ENCODE measurements at regions not wholly inside any gene's neighbourhood (a gene's known extent, or its start where the extent isn't known, plus 50 kb on each side); places are given as distances from the start of the nearest gene placed in this dataset.

DNA sequence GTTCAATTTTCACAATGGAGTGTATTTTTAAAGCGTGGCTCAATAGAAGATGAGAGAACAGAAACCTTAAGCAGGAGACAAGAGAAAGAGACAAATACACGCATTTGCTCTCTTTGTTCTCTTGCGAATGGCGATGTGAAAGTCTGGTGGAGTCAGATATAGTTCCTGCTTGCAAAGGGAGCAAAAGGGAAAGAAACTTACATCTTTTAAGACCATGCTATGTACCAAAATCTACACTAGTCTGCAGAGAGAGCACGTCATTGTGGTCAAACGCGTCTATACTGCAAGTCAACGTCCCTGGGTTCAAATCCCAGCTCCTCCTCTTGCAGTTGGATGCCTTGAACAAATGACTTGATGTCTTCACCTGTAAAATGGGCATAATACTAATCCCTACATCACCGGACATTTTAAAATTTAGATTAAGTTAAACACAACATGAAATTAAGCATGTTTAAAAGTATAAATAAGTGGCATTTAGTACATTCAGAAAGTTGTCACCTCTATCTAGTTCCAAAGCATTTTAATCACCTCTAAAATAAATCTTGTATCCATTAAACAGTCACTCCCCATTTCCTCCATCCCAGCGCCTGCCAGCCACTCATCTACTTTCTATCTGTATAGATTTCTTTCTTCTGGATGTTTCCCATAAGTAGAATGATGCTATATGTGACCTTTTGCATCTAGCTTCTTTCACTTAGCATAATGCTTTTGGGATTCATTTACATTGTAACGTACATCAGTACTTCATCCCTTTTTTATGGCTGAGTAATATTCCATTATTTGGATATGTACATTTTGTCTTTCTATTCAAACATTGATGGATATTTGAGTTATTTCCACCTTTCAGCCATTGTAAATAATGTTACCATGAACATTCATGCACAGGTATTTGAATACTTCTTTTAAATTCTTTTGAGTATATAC is 406.9 kb downstream of the TMEM114 start:
- Histone ChIP-seq H3K9me3 (ENCODE audit: control insufficient read depth, low read length) (no peaks in the 10 kb centered on the region), H3K9ac (ENCODE audit: extremely low read depth, low read length, poor library complexity, severe bottlenecking) (no peak overlapping the region), H3K4me3 (ENCODE audit: low read length) (no peak overlapping the region), H3K36me3 (ENCODE audit: control insufficient read depth, insufficient read depth, low read length) (no peaks in the 10 kb centered on the region), H3K4me1 (ENCODE audit: control insufficient read depth, insufficient read depth, low read length) (peaks cover 11% of the 10 kb centered on the region), H3K27ac (ENCODE audit: low read depth, low read length) (no peak overlapping the region), H3K27me3 (ENCODE audit: control insufficient read depth, insufficient read depth, low read length, poor library complexity, severe bottlenecking) (no peaks in the 10 kb centered on the region)
- DNase-seq = no peak
- no peaks in the 10 kb centered on the region for H3K9me3 Mint-ChIP-seq
- H3K4me3 Mint-ChIP-seq = no peak overlapping the region
- WGBS, 2 experiments (ENCODE audit: insufficient coverage in 1 of 2, insufficient read length in 1 of 2) = 94 to 95% methylated on average over 4 to 9 of the region's 11 CpGs
- peaks cover 20% of the 10 kb centered on the region for H3K4me1 Mint-ChIP-seq
- no peaks in the 10 kb centered on the region for H3K27me3 Mint-ChIP-seq (ENCODE audit: insufficient read depth)
- H3K36me3 Mint-ChIP-seq (ENCODE audit: low read depth) = no peaks in the 10 kb centered on the region
- TF ChIP-seq, protein P1, sequence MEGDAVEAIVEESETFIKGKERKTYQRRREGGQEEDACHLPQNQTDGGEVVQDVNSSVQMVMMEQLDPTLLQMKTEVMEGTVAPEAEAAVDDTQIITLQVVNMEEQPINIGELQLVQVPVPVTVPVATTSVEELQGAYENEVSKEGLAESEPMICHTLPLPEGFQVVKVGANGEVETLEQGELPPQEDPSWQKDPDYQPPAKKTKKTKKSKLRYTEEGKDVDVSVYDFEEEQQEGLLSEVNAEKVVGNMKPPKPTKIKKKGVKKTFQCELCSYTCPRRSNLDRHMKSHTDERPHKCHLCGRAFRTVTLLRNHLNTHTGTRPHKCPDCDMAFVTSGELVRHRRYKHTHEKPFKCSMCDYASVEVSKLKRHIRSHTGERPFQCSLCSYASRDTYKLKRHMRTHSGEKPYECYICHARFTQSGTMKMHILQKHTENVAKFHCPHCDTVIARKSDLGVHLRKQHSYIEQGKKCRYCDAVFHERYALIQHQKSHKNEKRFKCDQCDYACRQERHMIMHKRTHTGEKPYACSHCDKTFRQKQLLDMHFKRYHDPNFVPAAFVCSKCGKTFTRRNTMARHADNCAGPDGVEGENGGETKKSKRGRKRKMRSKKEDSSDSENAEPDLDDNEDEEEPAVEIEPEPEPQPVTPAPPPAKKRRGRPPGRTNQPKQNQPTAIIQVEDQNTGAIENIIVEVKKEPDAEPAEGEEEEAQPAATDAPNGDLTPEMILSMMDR (conservative IDR thresholded peaks at IDR 0.05) = no peak
- no peak overlapping the region for H3K27ac Mint-ChIP-seq

DNA sequence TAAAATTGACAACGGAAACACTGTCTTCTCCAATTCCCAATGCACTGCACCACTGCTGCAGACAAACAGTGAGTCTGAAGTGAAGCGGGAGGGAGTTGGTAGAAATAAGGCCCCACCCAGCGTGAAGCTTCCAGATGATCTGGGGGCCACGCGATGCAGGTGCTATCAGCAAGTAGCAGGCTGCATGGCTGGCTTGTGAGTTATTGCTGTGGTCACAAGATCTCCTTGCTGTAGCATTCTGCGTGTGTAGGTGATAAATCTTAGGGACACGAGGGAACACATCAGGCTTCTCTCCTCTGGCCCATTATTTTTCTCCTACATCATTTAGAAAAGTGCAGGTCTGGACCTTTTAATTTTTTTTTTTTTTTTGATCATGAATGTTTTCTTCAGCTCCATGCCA is 407.6 kb downstream of the TMEM114 start:
- Histone ChIP-seq H3K27ac (ENCODE audit: low read depth, low read length) (no peak overlapping the region), H3K4me1 (ENCODE audit: control insufficient read depth, insufficient read depth, low read length) (peaks cover 14% of the 10 kb centered on the region), H3K9ac (ENCODE audit: extremely low read depth, low read length, poor library complexity, severe bottlenecking) (no peak overlapping the region), H3K27me3 (ENCODE audit: control insufficient read depth, insufficient read depth, low read length, poor library complexity, severe bottlenecking) (no peaks in the 10 kb centered on the region), H3K4me3 (ENCODE audit: low read length) (no peak overlapping the region), H3K36me3 (ENCODE audit: control insufficient read depth, insufficient read depth, low read length) (no peaks in the 10 kb centered on the region), H3K9me3 (ENCODE audit: control insufficient read depth, low read length) (no peaks in the 10 kb centered on the region)
- no peak overlapping the region for H3K4me3 Mint-ChIP-seq
- H3K9me3 Mint-ChIP-seq = no peaks in the 10 kb centered on the region
- no peak overlapping the region for H3K27ac Mint-ChIP-seq
- TF ChIP-seq, protein P1 (conservative IDR thresholded peaks at IDR 0.05) = no peak
- no peak for DNase-seq
- WGBS, 2 experiments (ENCODE audit: insufficient coverage in 1 of 2, insufficient read length in 1 of 2) = 88% methylated on average over 7 of the region's 7 CpGs; no CpG with 5 or more reads in 1 of the 2 experiments
- peaks cover 24% of the 10 kb centered on the region for H3K4me1 Mint-ChIP-seq
- peaks cover 3% of the 10 kb centered on the region for H3K27me3 Mint-ChIP-seq (ENCODE audit: insufficient read depth)
- H3K36me3 Mint-ChIP-seq (ENCODE audit: low read depth) = no peaks in the 10 kb centered on the region

DNA sequence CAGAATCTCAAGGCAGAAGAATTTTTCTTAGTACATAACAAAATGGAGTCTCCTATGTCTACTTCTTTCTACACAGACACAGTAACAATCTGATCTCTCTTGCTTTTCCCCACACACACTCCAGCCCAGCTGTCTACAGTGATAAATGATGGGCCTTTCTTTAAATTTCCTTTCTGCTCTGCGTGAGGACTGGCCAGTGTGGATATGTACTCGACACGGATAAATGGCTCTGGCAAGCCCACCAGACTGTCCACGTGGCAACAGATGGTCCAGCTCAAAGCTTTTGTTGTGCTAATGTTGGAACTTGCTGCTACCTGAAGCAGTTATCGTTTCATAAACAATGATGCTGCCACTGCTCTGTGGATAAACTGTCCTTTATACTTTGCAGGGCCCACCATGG is 410.7 kb downstream of the TMEM114 start:
- Histone ChIP-seq H3K27me3 (ENCODE audit: control insufficient read depth, insufficient read depth, low read length, poor library complexity, severe bottlenecking) (no peaks in the 10 kb centered on the region), H3K9ac (ENCODE audit: extremely low read depth, low read length, poor library complexity, severe bottlenecking) (no peak overlapping the region), H3K9me3 (ENCODE audit: control insufficient read depth, low read length) (no peaks in the 10 kb centered on the region), H3K36me3 (ENCODE audit: control insufficient read depth, insufficient read depth, low read length) (no peaks in the 10 kb centered on the region), H3K4me1 (ENCODE audit: control insufficient read depth, insufficient read depth, low read length) (peaks cover 14% of the 10 kb centered on the region), H3K27ac (ENCODE audit: low read depth, low read length) (peak overlapping the region; percentile 9), H3K4me3 (ENCODE audit: low read length) (no peak overlapping the region)
- peak; percentile 41 for DNase-seq
- H3K27me3 Mint-ChIP-seq (ENCODE audit: insufficient read depth) = peaks cover 3% of the 10 kb centered on the region
- H3K4me1 Mint-ChIP-seq = peaks cover 24% of the 10 kb centered on the region
- no peaks in the 10 kb centered on the region for H3K9me3 Mint-ChIP-seq
- no peak overlapping the region for H3K4me3 Mint-ChIP-seq
- TF ChIP-seq, protein P1 (conservative IDR thresholded peaks at IDR 0.05) = no peak
- H3K27ac Mint-ChIP-seq = no peak overlapping the region
- 70 to 89% methylated on average over 5 of the region's 5 CpGs for WGBS, 2 experiments (ENCODE audit: insufficient coverage in 1 of 2, insufficient read length in 1 of 2)
- H3K36me3 Mint-ChIP-seq (ENCODE audit: low read depth) = no peaks in the 10 kb centered on the region

All from endodermal cell (in vitro differentiated cells).